Mammary epithelial cell (primary cell): ENCODE measurements at regions not wholly inside any gene's neighbourhood (a gene's known extent, or its start where the extent isn't known, plus 50 kb on each side); places are given as distances from the start of the nearest gene placed in this dataset.

ENCODE experiments used
- CTCF ChIP-seq, 2 donors: IDR thresholded peaks in 1 of 2; conservative IDR thresholded peaks in 1 of 2; 2 replicates each; pipeline ENCODE4 v1.5.1; 2011 to 2012; ENCODE audit warnings: inconsistent platforms in 2 of 2, low read length in 2 of 2, mild to moderate bottlenecking in 2 of 2, control low read depth in 1 of 2, low read depth in 1 of 2; ENCODE audit not compliant: insufficient read depth in 1 of 2; ENCODE audit errors: extremely low read depth in 1 of 2
- EZH2 ChIP-seq: IDR thresholded peaks from 2 replicates; pipeline ENCODE4 v1.6.1; 2012; ENCODE audit warnings: low read length, inconsistent platforms, borderline replicate concordance

DNA sequence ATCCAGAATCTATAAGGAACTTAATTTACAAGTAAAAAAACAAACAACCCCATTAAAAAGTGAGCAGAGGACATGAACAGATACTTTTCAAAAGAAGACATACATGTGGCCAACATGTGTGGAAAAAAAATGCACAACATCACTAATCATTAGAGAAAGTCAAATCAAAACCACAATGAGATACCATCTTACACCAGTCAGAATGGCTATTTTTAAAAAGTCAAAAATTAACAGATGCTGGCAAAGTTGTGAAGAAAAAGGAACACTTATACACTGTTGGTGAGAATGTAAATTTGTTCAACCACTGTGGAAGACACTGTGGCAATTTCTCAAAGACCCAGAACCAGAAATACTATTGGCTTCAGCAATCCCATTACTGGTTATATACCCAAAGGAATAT, 830.0 kb upstream of the ALCAM start:
- TF ChIP-seq CTCF (conservative IDR thresholded peaks at IDR 0.05 in 1 of 2, IDR thresholded peaks at IDR 0.05 in 1 of 2; ENCODE audit: extremely low read depth in 1 of 2, insufficient read depth in 1 of 2, low read depth in 1 of 2, low read length in 2 of 2) (no peak), EZH2 (no peak)
